CD4-positive, alpha-beta T cell treated with Interleukin-12 subunit alpha and Interleukin-12 subunit beta, for 1 hour (primary cell): ENCODE measurements at regions not wholly inside any gene's neighbourhood (a gene's known extent, or its start where the extent isn't known, plus 50 kb on each side); places are given as distances from the start of the nearest gene placed in this dataset.

Experiments used
- DNase-seq: peaks from one replicate; pipeline ENCODE4 v3.0.0-alpha.2; 2020

DNA sequence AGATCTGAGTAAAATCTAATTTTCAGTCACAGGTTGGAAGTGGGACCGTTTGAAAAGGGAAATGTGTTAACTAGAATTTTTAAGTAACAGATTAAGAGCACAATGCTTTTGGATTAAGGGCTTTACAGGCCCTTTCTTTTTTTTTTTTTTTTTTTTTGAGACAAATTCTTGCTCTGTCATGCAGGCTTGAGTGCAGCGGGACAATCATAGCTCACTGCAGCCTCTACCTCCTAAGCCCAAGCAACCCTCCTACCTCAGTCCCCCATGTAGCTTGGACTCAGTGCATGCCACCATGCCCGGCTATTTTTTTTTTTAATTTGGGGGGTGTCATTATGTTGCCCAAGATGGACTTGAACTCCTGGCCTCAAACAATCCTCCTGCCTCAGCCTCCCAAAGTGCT lies 363.7 kb downstream of the LIG4 start:
- no peak for DNase-seq

DNA sequence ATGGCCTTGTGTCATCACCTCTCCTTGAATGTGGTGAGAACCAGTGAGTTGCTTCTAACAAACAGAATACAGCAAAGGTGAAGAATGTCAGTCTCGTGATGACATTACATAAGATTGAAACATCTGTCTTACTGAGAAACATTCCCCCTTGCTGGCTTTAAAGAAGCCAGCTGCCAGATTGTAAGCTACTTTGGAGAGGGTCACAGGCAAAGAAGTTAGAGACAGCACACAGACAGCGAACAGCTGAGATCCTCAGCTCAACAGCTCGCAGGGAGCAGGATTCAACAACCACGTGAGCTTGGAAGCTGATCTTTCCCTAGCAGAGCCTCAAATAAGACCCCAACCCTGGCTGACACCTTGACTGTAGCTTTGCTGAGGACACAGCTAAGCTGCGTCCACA lies 367.9 kb downstream of the LIG4 start:
- no peak for DNase-seq

DNA sequence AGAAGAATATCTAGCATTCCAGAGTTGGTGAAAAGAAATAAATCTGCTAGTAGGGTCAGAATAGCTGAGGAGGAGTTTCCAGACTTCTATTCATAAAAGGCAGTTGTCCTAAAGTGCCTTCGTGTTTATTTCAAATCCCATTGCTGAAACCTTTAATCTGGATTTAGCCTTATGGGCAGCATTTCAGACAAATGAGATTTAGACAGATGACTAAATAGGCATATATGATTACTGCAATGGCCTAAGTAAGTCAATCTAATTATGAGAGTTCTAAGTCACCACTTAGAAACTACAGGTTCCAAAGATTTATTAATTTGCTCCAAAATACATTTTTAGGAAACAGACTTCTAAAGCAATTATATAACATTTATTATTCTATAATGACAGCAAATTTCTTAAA lies 368.7 kb downstream of the LIG4 start:
- no peak for DNase-seq

DNA sequence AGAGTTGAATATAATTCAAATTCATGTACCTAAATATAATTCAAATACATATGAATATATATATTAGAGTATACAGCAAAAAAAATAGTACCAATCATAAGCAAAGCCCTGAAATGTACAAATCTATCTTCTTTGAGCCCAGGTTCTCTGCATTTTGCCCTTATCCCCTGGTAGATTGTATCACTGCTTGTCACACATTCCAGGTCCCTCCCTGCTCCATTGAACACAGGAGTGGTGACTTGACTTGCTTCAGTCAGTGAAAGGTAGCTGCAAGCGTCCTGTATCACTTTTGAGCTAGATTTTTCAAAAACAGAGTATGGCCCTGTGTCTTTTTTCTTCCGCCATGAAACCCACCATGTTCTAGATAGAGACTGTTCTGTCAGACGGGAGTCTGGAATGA lies 369.4 kb downstream of the LIG4 start:
- DNase-seq, result no peak

DNA sequence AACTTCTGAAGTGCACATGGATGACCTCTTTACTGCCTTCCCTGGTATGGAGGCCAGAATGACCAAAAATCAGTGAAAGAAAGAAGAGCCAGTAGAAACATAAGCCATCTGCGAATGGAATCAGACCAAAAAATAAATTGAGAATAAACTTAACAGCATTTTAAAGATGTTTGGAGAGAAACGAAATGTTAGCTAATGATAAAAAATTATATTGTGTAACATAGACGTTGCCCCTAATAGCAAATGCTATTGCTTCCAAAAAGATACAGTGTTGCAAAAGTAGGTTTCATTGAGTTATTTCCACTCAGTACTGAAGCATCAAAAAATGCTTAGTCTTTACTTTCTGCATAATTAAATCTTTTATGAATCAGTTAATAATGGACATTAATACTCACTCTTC lies 371.7 kb downstream of the LIG4 start:
- no peak for DNase-seq

DNA sequence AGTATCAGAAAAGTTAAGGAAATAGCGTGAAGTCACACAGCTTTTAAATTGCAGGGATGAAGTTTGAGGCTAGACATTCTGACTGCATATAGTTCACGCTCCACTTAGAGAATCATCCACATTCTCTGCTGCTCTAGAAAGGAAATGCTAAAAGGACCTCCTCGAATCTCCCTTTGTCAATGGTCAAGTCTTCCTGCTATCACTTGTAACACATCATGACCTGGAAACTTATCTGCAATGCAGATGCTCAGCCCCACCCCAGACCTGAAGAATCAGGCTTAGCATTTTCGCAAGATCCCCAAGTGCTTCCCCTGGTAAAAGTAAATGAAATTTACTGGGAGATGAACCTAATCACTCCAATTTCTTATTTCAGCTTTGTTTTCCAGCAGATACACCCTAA lies 372.1 kb downstream of the LIG4 start:
- DNase-seq, result no peak

DNA sequence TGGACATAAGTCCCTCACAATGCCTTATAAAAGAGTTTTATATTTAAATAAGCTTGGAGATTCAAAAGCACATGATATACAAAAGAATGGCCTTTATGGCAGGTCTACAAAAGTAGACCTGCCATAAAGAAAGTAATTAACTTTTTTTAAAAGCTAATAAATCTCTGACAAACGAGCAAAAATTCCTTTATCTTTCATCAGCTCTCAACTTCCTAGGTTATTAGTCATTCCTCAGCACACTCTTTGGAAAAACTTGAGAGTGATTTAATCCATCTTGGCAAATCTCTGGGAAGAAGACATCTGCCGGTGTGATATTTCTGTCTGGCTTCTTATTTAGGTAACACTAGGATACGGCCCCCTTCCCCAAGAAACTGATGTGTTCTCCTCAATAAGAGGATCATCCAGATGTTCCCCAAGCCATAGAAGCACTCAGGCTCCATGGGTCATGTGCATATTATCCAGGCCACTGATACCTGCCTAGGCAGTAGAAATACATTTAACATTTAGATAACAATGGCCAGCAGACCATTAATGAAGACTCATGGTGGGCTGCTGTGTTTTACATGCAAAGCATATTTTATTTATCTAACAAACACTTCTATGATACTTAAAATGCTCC lies 372.7 kb downstream of the LIG4 start:
- DNase-seq, result no peak

DNA sequence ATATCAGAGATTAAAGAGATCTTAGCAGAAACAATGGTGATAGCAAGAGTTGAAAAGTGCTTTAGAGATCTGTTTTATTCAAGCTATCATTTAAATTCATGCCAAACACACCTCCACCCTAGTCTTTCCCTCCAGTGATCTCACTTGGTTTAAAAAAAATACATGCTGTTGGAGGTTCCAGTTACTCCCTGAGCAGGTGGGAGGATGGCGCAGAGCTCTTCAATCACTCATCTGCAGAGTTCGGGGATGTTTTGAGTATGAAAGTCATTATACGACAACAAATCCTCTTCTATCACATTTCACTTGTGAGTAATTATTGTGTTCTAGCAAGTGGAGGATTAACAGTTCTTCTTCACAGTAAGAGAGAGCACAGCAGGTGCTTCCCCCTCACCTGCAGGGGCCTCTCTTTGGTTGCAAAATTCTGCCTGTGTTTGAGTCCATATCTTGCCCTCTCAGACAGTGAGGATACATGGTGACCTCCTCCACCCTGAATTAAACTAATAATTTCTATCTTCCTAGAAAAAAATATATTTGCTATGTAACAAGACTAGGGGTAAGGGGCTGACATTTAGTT lies 376.7 kb downstream of the LIG4 start:
- no peak for DNase-seq

DNA sequence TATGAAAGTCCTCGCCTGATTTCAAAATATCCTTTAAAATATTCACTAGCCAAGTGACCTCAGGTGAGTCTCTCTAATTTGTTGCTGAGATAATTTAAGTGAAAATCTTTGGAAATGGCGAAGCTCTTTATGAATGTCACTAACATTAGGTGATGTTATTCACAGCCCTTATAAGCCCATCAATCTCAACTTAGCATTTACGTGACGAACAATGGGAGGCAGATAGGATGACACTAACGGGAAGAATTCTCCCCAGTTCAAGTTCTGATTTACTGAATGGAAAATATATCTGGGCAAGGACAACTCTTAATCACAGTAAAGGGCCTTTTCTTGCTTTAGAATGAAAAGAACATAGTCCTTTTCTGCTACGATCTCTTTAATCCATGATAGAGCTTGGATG lies 378.7 kb downstream of the LIG4 start:
- no peak for DNase-seq

DNA sequence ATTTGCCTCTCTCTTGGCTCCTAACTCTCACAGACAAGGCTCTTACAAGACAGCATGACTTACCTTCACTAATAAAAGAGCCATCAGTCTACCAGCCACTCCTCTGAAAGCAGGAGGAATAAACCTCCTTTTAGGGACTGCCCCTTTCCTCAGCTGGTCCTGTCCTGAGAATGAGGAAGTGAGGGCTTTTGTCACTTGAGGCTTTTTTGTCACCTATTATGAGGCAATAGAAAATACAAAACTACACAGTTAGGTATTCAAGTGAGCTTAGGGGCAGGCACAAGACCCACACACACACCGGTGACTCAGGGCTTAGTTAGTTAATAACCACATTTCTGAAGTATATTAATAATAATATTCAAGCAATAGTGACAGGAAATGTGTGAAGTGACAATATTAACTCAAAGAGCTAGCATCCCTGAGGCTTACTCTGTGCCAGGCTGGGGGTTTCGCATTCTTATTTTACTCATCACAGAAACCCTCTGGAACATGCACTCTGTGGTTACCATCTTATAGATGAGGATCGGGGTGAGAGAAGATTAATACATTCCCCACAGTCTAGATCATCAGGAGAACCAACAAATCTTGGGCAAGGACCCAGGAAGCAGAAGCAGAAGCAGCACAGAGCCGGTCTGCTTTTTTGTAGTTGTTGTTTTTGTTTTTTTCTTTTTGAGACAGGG lies 379.9 kb downstream of the LIG4 start:
- no peak for DNase-seq

DNA sequence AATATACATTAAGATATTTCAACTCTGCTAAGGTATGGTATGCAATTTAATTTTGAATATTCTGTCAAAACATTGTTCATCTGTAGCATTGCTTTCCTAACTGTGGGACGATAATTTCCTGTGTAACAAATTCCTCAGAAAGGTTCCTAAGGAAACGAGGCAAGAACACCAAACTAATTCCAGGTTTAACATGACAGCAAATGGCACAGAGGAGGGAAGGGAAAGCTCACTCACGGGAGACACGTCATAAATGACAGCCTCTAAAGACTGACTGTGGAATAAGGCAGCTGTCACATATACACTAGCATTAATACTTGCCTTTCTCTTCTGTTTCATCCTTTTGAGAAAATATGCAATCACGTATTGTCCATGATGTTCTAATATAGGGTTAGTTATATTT lies 380.6 kb downstream of the LIG4 start:
- no peak for DNase-seq

DNA sequence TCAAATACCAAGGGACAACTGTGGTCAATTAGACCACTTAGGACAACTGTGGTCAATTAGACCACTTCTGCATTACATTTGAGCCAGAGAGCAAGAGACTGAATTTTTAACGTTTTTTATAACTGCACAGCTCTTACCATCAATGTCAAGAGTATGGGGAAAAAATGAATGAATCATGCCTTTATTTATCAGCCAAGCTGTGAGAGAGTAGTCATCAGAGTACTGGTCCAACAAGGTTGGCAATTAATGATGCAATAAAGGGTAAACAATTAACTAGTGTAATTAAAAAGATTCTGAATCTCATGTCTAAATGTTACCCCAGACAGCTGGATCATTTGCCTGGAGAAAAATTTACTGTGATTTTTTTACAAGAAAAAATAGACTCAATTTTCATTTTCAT lies 381.1 kb downstream of the LIG4 start:
- no peak for DNase-seq

DNA sequence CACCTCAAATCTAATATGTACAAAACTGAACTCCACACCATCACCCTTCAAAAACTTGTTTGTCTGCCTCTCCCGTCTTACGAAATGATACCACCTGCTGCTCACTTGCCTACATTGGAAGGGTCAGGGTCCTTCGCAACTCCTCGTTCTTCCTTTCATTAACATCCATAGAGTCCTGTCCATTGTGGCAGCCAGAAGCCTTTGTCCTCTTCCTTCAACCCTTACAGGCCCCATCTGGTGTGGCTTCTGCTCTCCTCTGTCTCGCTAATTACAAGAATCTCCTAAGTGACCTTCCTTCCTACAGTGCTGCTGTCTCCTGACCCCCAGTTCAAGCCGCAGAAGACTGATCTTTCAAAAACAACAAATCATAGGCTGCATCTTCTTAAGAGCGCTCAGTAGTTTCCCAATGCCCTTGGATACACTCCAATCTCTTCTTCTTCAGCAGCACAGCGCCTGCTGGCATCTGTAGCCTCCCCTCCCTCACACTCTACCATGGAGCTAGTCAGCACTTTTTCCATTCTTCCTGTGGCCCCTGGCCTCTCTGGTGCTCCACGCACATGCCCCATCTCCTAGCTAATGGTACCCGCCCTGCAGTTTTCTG lies 382.7 kb downstream of the LIG4 start:
- no peak for DNase-seq

DNA sequence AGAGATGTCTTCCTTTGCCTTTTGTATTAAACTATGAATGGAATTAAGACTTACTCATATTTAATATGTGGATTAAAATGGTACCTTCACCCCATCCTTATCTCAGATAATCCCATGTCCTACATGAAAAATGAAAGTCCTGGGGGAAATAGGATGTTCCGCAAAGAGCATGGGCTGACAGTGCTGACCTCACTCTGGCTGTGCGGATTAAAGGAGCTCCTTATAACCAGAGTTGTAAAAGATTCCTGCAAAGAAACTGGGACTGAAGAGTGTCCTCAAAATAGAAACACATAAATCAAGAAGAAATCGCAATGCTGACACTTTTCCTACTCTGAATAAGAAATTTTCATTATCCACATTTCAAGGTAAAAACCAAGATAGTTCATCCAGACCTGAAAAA lies 384.5 kb downstream of the LIG4 start:
- DNase-seq, result no peak

DNA sequence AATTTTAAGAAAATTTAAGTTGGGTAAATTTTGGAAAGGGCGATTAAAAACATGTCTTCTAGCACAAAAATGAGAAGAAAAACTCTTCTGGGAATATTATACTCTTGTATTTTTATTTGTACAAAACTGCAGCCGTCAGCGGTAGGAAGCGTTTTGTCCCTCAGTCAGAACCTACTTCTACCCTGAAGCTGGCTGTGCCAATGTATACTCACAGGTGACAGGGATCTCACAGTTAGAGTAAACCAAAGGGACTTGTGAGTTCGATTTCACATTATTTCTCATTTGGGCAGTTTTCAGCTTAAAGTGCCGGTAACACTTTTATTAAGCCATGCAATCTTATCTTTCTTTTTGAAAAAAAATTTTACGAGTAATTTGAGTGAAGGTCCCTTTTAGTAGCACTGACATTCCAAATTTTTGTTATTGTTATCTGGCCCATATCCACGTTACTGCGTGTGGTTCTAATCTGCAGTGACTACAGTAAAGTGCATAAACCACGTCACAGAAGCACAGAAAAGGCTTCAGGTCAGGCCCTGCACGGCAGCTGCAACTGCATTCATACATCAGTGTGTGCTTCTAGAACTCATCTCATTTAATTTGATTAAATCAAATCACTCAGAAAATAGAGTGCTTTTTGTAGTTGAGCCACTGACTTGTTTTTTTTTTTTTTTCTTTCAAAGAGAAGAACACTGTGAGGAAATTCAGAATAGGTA lies 387.3 kb downstream of the LIG4 start:
- no peak for DNase-seq

DNA sequence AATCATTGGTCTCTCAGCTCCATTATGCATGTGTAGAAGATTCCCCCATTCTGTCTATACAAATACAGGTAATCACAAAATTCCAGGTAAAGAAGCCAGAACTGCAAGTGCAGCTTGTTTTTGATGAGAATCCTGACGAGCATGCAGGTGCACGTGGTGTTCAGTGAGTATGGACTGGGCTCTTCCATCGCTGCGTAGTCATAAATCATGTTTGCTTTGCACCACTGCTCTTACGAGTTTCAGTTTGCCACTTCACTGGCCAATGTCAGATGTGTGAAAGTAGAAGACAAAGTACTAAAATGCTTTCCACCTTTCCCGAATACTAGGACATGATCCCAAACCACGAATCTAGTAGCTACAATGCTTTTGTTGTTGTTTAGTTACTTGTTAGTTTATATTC lies 390.7 kb downstream of the LIG4 start:
- DNase-seq, result no peak

DNA sequence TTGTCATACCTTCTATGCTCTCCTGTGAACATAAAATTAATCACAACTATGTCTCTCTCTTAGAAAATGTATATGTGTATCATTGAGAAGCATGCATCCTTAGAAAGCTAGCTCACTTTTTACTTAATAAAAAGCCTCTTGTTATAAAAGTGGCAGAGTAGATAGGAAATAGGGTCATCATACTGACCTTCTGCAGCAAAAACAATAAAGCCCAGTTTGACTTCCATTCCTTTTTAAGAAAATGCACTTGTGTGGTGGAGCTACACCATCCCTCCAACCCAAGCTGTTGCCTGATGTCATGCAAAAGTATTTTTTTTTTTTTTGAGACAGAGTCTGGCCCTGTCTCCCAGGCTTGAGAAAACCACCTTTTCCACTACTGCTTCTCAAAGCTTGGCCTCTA lies 393.3 kb downstream of the LIG4 start:
- DNase-seq, result no peak

DNA sequence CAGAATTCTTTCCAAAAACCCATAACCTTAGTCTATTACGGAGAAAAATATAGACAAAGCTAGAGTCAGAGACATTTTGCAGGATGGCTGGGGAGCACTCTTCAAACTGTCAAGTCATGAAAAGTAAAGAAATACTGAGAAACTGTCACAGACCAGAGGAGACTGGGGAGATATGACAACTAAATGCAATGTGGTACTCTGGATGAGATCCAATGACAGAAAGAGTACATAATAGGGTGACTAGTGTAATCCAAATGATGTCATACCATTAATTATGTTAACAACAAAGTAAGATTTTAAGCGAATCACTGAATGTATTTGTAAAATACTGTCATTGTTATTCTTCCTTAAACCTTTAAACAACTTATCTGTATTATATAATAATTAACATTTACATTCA lies 393.8 kb downstream of the LIG4 start:
- DNase-seq, result no peak

DNA sequence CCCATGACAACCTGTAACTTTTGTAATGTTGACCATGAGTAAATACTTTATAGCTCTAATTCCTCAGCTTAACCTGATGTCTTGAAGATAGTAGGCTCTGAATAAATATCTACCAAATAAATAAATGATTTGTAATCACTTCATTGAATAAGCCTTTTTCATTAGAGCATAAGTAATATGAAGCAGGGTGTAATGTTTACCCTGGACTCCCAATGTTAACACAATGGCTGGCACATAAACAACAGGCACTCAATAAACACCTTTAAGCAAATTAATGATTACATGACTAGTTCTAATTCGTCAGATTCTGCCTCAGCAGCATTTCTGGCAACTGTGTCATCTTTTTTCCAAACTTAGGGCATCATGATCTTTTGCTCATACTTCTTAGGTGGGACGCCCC lies 396.3 kb downstream of the LIG4 start:
- no peak for DNase-seq

DNA sequence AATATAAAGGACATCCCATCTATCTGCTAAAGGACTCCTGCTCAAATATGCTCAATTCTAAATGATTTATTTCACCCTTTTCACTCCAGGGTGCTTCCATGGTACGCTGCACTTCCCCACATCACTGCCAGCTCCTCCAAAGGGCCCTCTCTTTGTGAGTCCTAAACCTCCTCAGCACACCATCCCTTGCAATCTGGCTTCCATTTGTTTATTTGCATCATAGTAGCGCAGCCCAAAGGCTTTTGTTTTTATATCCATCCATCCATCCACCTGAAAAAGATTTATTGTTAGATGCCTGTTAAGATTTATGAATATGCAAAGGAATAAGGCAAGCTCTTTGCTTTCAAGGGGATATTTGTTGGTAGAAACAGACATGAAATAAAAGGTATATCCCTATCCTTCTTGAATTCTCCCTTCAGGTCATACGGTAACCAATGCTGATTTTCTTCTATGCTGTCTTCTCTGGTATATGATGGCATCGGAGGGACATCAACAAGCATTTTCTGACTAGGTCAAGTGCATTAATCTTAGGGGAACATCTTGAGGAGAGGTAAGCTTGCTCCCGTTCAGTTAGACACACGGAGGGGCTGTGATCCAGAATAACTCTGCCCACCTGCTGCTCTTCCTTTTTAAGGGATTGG lies 397.6 kb downstream of the LIG4 start:
- DNase-seq, result no peak

DNA sequence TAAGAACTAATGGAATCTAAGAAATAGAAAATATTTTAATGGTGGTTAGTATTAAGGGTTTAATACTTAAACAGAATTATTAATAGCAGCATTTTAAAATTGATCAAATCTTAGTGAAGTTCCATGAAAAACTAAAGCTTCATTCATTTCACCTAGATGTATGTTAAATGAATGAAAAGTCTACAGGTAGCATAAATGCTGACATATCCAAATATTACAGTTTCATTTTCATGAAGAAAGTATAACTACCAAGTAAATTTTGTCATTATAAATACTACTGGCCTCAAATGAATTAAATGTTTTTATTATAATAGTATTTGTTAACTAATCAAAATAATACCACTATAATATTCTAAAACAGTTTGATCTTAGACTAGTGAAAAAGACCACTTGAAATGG lies 403.3 kb downstream of the LIG4 start:
- DNase-seq, result no peak

DNA sequence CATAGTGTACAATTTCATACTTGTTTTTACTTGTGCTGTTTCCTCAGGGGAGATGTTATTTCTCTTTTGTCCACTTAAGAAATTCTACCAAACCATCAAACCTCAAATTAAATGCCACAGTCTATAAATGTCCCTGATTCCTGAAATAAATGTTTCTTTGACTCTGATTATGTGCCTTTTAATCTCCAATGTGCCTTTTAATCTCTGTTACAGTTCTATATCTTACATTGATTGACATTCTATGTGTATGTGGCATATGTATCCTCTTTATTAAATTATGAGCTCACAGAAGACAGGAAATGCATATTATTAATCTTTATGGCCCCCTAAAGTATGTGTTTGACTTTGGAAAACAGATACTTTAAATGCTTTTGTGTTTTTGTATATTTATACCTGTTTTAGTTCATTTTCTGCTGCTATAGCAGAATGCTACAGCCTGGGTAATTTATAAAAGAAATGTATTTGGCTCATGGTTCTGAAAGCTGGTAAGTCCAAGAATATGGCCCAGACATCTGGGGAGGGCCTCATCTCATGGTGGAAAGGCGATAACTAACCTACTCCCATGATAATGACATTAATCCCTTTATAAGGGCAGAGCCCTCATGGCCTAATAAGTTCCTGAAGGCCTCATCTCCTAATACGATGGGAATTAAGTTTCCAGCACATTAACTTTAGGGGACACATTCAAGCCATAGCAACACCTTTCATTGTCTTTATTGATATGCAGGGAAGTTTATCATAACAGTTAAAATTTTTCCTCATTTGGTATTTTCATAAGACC lies 403.9 kb downstream of the LIG4 start:
- no peak for DNase-seq

DNA sequence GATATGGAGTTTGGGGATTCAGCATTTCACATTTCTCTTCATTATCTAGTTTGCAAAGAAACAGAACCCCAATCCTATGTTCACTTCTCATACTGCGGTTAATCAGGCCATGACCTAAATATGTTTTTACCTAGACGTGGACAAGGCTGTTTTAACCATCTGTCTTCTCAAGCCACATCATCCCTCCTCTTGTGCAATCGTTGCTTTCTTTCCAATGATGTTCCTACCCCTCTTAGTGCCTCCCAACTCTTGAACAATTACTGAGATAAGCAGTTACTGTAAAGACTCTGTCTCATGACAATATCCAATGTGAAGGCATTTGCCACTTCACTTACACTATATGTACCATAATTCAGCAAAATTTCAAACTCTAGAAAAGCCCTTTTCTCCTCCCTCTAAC lies 406.2 kb downstream of the LIG4 start:
- no peak for DNase-seq
